GM13977 (cell line): ENCODE measurements at regions not wholly inside any gene's neighbourhood (a gene's known extent, or its start where the extent isn't known, plus 50 kb on each side); places are given as distances from the start of the nearest gene placed in this dataset.

Source experiments
- DNase-seq: peaks from one replicate; pipeline ENCODE4 v3.0.0; 2012; ENCODE audit warnings: low spot score
- CTCF ChIP-seq: IDR thresholded peaks from 2 replicates; pipeline ENCODE4 v1.5.1; 2012; ENCODE audit warnings: mild to moderate bottlenecking, control low read depth; ENCODE audit not compliant: insufficient read depth; ENCODE audit errors: extremely low read depth, missing control alignments
- in situ Hi-C: fragments of 300-500 bp; cut with MboI; formaldehyde crosslinking; loops from one replicate; pipeline ENCODE4 v1.12.0; 2022; ENCODE audit warnings: low sequenced_read_pairs, low pct_unique_long_range_greater_than_20kb, mixed read lengths, inconsistent platforms; ENCODE audit not compliant: unreplicated experiment

GRCh38 chr9:129523943-129524581, 96.8 kb downstream of the C9orf50 start:
- no peak for TF ChIP-seq CTCF
- in situ Hi-C loops = no loop called here

GRCh38 chr9:129522351-129522750, 98.5 kb downstream of the C9orf50 start:
- DNase-seq = no peak
- in situ Hi-C loops = no loop called here
- TF ChIP-seq CTCF = no peak

More at GRCh38 chr9:129523943-129524581, 96.8 kb downstream of the C9orf50 start:
- DNase-seq = no peak

GRCh38 chr9:129520082-129520481, 100.8 kb downstream of the C9orf50 start:
- DNase-seq = no peak
- in situ Hi-C loops = no loop called here
- no peak for TF ChIP-seq CTCF

GRCh38 chr9:129518074-129518473, 102.8 kb downstream of the C9orf50 start:
- in situ Hi-C loops = no loop called here
- no peak for TF ChIP-seq CTCF

GRCh38 chr9:129517006-129517405, 103.9 kb downstream of the C9orf50 start:
- in situ Hi-C loops = no loop called here
- DNase-seq = no peak
- no peak for TF ChIP-seq CTCF

More at GRCh38 chr9:129518074-129518473, 102.8 kb downstream of the C9orf50 start:
- no peak for DNase-seq

- no peak for TF ChIP-seq CTCF
- DNase-seq = no peak
- in situ Hi-C loops = no loop called here
These were observed 106.0 kb downstream of the C9orf50 start for GRCh38 chr9:129514891-129515290.
